HG02884 (cell line): ENCODE measurements at regions not wholly inside any gene's neighbourhood (a gene's known extent, or its start where the extent isn't known, plus 50 kb on each side); places are given as distances from the start of the nearest gene placed in this dataset.

ENCODE experiments used
- ATAC-seq: cut with Tn5 transposase; IDR thresholded peaks from one replicate; pipeline ENCODE4 v1.9.1; 2021; ENCODE audit warnings: mild to moderate bottlenecking, moderate library complexity; ENCODE audit not compliant: unreplicated experiment

DNA sequence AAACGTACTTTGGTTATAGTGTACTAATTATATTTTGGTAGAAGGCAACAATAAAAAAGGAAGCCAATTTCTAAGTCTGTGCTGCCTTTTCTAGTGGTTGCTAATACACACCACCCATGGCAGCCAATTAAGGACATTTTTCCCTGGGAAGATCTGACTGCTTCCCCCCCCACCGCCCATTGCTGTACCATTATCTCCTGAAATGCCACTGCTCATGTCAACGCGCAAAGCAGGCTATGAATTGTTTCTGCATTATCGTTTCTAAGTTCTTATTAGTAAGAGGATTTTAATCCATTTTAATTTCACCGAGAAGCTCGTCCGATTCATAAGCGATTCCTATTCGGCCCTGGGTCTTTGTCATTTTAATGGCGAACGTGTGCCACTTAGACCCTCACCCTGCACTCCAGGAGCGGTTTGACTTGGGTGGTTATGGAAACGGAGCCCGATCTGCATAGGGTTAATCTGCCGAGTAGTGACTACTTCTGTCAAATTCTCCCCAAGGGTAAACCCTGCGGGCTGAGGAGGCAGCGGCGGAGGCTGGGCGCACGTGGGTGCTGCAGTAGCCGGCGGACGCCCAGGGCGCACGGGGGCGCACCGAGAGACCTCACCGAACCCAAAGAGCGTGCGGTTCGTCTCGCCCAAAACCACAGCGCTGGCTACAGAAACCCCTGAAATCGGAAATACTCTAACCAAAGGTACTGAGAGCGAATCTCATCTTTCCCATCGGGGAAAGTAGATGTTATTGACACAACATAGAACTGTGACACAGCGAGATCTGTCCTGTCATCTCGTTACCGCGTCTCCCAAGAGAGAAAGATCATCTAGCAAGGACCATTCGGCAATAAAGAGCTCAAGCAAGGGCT is 55.8 kb upstream of the SHC3 start:
- ATAC-seq, result peak; percentile 85

DNA sequence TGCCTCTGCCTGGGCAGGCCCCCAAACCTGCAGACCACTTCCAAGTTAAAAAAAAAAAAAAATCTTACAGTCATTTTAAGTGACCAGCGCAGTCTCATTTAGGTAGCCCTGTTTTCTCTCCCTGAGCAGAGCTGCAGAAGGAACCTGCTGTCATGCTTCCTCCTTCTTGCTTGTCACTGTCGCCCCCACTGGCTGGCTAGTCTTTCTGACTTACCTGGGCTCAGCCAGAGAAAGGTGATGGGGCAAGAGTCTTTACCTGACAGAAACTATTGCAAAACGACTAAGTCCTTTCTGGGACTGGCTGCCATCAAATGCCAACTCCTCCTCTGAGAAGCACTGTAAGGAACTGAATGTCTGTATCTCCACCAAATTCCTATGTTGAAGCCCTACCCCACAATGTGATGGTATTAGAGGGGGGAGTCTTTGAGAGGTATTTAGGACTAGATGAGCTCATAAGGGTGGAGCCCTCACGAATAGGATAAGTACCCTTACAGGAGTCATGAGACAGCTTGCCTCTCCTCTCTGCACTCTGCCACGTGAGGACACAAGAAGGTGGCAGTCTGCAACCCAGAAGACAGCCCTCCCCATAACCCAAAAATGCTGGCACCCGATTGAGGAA is 58.4 kb upstream of the SHC3 start:
- no peak for ATAC-seq

DNA sequence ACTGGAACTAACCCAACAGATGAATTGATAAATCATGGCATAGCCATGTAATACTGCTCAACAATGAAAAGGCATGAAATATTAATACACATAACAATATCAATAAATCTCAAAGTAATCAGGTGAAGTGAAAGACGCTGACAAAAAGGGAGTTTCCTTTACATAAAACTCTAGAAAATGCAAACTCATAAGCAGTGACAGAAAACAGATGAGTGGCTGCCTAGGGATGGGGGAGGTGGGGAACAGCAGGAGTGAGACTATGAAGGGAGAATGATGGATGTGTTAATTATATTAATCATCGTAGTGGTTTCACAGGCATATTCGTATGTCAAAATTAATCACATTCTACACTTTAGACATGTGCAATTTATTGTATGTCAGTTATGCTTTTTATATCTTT is 59.8 kb upstream of the SHC3 start:
- no peak for ATAC-seq

DNA sequence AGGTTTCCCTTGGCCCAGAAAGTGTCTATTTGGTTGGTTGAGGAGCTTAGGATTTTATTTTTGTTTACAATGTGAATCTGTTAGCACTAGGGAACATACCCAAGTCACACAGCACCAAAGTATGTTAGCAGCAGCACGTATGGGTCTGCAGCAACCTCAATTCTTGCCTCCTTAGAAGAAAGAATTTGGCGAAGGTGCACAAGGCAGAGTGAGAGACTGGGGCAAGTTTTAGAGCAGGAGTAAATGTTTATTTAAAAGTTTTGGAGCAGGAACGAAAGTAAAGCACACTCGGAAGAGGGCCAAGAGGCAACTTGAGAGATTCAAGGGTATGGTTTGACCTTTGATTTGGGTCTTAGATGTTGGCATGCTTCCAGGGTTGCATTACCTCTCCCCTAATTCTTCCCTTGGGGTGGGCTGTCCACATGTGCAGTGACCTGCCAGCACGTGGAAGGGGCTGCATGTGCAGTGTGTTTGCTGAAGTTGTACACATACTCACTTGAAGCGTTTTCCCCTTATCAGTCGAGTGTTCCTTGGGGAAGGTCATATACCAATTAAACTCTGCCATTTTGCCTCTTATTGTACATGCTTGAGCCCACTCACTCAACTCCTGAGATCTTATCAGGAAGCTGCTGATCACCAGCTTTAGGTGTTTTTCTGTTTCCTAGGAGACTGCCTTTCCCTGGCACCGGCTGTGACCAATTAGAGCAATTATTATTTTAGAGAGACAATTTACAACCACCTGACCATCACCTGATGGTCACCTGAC is 64.9 kb upstream of the SHC3 start:
- no peak for ATAC-seq

DNA sequence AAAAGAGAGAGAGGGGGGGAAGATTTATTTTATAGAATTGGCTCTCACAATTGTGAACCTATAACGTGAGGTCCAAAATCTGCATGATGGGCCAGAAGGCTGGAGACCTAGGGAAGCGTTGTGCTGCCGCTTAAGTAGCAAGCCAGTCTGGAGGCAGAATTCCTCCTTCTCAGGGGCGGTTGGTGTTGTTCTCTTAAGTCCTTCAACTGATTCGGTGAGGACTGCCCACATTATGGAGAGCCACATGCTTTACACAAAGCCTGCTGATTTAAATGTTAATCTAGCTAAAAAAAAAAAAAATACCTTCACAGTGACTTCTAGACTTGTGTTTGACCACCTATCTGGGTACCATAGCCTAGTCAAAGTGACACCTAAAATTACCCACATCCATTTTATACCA is 64.2 kb upstream of the CKS2 start:
- ATAC-seq, result no peak

DNA sequence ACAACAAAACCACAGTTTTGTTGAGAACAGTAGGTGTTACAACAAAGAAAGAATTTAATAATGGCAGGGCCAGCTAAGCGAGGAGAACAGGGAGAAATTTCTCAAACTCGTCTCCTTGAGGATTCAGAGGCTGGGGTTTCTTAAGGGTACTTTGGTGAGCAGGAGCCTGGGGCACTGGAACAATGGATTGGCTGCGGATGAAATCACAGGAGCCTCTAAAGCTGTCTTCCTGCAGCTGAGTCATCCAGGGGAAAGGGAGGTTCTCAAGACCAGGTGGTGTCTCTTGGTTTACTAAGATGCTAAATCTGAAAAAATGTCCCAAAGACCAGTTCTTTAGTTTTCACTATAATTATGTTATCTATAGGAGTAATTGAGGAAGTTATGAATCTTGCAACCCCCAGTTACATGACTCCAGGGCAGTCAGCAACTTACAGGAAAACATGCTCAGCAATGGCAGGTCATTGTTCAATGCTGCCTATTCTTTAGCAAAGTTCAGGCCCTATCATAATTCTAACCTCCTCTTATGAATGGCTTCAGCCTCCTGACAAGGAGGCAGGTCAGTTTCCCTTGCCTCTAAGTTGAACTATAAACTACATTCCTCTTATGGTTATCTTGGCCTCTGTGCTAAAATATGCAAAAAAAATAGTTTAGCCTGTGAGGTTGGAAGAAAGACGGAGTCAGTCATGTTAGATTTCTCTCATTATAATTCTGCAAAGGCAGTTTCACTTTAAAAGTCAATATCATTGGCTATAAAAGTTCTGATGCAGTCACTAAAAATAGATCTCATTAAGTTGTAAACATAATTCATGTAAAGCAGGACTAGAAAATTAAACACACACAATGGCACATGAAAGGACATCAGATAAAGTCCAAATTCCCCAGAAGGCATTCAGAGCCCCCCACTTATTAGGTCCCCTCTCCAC is 63.3 kb upstream of the CKS2 start:
- no peak for ATAC-seq

DNA sequence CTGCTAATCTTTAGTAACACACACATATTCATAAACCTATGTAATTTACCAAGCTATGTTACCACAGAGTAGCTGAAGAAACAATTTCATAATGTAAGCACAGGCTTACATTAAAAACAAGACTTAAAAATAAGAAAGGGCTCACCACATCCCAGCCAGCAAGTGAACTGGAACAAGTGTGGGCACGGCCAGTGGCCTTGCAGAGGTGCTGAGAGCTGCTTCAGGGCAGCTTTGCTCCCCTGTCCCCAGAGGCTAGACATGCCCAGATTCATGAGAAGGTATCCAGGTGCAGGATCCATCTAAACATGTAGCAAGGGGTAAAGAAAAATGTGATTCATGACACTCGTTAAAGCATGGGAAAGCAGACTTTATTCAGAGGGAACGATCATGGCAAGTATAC is 62.0 kb upstream of the CKS2 start:
- no peak for ATAC-seq

DNA sequence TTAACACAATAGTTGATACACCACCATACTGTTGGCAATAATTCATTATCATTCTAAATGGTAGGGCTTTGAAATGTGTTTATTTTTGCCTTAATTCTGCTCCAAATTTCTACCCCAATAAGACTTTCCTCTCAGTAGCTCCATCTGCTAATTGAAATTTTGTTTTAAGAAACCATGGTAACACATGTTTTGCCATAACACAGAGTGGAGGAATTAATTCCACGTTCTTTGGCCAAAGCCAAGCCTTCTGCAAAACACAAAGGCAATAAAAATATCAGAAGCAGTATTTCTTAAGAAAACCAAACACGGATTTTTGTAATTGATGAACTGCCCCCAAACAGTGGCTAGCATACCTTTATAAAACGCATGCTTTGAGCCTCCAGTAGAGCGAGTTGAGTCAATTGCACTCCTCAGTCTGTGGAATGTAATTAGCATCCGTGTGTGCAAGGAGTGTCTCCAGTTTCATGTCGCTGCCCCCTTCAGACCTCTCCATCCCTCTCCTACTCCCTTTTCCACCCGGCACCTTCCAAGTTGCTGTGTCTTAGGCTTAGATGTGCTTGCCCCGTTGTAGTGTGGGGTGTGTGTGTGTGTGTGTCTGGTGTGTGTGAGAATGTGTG is 58.2 kb upstream of the CKS2 start:
- ATAC-seq, result no peak

DNA sequence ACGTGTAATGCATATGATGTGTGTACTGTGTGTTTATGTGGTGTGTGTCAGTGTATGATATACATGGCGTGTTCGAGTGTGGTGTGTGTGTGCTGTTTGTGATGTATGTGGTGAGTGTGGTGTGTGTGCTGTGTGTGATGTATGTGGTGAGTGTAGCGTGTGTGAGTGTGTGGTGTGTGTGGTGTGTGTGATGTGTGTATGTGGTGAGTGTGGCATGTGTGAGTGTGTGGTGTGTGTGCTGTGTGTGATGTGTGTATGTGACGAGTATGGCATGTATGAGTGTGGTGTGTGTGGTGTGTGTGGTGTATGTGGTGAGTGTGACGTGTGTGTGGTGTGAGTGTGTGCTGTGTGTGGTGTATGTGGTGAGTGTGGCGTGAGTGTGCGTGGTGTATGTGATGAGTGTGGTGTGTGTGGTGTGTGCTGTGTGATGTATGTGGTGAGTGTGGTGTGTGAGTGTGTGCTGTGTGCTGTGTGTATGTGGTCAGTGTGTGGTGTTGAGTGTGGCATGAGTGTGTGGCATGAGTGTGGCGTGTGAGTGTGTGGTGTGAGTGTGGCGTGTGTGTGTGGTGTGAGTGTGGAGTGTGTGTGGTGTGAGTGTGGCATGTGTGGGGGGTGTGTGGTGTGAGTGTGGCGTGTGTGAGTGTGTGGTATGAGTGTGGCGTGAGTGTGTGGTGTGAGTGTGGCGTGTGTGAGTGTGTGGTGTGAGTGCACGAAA is 56.8 kb upstream of the CKS2 start:
- ATAC-seq, result no peak

DNA sequence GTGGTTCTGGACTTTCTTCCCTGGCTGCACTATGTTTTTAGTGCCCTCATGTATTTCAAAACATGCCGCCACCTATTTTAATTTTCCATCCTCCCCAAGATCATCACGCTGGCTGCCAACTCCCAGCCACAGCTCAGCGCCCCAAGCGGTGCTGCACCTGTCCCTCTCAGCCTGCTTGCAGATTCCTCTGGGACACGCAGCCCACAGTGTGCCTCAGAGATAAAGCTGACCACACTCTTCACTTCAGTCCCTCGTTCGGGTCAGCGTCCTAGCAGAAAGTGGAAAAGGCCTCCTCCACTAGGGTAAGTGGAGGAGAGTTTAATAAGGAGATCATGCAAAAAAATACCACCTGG is 56.2 kb upstream of the CKS2 start:
- ATAC-seq, result no peak

DNA sequence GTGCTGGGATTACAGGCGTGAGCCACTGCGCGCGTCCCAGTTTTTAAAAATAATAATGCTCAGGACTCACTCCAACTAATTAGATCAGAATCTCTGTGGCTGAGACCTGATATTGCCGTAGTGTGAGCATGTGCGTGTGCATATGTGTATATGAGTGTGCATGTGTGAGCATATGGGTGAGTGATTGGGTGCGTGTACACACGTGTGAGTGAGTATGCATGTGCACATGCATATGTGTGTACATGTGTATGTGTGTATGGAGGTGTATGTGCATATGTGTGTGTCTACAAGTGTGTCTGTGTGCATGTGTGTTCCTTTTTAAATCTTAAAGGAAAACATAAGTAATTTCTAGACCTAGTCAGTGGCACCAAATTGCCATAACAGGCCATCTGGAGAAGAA is 54.8 kb upstream of the CKS2 start:
- no peak for ATAC-seq

DNA sequence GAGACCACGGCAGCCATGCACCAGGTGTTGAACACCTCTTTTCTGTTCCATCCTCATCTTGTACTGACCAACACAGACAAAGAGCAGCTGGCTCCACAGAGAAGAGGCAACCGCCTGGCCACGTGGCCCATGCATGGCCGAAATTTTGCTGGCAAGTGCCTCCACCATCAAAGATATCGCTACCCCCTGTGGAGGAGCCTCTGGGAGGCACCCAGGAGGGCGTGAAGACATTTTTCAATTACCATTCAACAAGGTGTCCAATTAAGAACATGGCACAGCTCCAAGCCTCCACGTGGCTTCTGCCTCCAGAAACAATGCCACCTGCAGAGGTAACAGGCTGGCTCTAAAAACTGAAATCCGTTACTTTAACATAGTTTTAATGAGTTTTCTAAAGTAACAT is 54.4 kb upstream of the CKS2 start:
- ATAC-seq, result no peak

DNA sequence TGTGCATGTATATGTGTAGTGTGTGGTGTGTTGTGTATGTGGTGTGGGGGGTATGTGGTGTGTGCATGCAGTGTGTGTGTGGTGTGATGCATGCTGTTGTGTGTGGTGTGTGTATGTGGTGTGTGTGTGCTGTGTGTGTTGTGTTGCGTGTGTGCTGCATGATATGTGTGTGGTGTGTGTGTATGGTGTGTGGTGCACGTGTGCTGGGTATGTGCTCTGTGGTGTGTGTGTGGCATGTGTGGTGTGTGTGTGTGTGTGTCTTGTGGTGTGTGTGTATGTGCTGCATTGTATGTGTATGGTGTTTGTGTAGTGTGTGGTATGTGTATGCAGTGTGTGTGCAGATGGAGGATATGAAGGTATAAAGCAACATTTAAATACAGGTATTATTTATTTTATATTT is 50.5 kb upstream of the CKS2 start:
- no peak for ATAC-seq
